RWPE1 (cell line): ENCODE measurements at regions not wholly inside any gene's neighbourhood (a gene's known extent, or its start where the extent isn't known, plus 50 kb on each side); places are given as distances from the start of the nearest gene placed in this dataset.
A peak's percentile ranks its signal among the peaks of the same experiment; 100 is the strongest.

Source experiments
- CTCF ChIA-PET: fragments of 350-600 bp; sonication (Branson Sonifier 250); formaldehyde crosslinking; extraction: SDS; loops from one replicate; lab custom pipeline; 2021; lab: Yijun Ruan, JAX
- POLR2A ChIA-PET: fragments of 400-600 bp; formaldehyde crosslinking; extraction: SDS; loops from one replicate; lab custom pipeline; 2020; ENCODE audit warnings: antibody characterized with exemption; ENCODE audit not compliant: low non-redundant PET; lab: Yijun Ruan, JAX
- DNase-seq: peaks from one replicate; pipeline ENCODE4 v3.0.0; 2012; ENCODE audit warnings: low spot score
- H3K27ac ChIP-seq: fragments of 450-650 bp; 2 replicates; pipeline ENCODE4 v1.5.1; 2017
- CTCF ChIP-seq: fragments of 450-650 bp; conservative IDR thresholded peaks from 2 replicates; pipeline ENCODE4 v1.5.1; 2017; ENCODE audit warnings: low read depth, mild to moderate bottlenecking

GRCh38 chr6:125354649-125355048, 52.9 kb upstream of the HDDC2 start:
- POLR2A ChIA-PET: no interaction called here
- no peak for DNase-seq
- TF ChIP-seq CTCF: no peak
- no peak overlapping the region for H3K27ac ChIP-seq
- CTCF ChIA-PET: no interaction called here

GRCh38 chr6:125356884-125357283, 55.1 kb upstream of the HDDC2 start:
- DNase-seq: no peak
- no peak overlapping the region for H3K27ac ChIP-seq
- TF ChIP-seq CTCF: no peak
- CTCF ChIA-PET: no interaction called here
- POLR2A ChIA-PET: no interaction called here

- H3K27ac ChIP-seq: no peak overlapping the region
- POLR2A ChIA-PET: no interaction called here
Observed at GRCh38 chr6:125357515-125358256, 55.9 kb upstream of the HDDC2 start.

GRCh38 chr6:125358898-125359297, 57.1 kb upstream of the HDDC2 start:
- DNase-seq: no peak
- no peak for TF ChIP-seq CTCF

More at GRCh38 chr6:125357515-125358256, 55.9 kb upstream of the HDDC2 start:
- TF ChIP-seq CTCF: no peak
- CTCF ChIA-PET: interaction anchor here (0.6 kb wide), 1 partner anchor 540 kb away, joined by 4 read pairs; no protein-coding TSS in a partner anchor
- no peak for DNase-seq

GRCh38 chr6:125361868-125362267, 60.1 kb upstream of the HDDC2 start:
- no peak for TF ChIP-seq CTCF
- no peak for DNase-seq
- H3K27ac ChIP-seq: no peak overlapping the region
- POLR2A ChIA-PET: no interaction called here
- CTCF ChIA-PET: no interaction called here

More at GRCh38 chr6:125358898-125359297, 57.1 kb upstream of the HDDC2 start:
- no peak overlapping the region for H3K27ac ChIP-seq
- ChIA-PET CTCF (no interaction called here), POLR2A (no interaction called here)

GRCh38 chr6:125363039-125363823, 61.5 kb upstream of the HDDC2 start:
- no peak overlapping the region for H3K27ac ChIP-seq
- peak; percentile 14 for DNase-seq
- CTCF ChIA-PET: interaction anchor here (0.6 kb wide), 1 partner anchor 391 kb away, joined by 3 read pairs; no protein-coding TSS in a partner anchor
- TF ChIP-seq CTCF: no peak
- POLR2A ChIA-PET: no interaction called here
